Suppressor macrophage (primary cell): ENCODE measurements at regions not wholly inside any gene's neighbourhood (a gene's known extent, or its start where the extent isn't known, plus 50 kb on each side); places are given as distances from the start of the nearest gene placed in this dataset.
"Not testable (repeated sequence)": the region's sequence is repeated elsewhere in the genome, so short reads cannot be mapped to it uniquely, and the experiment has no call there.

Source experiments
- DNase-seq, 4 experiments: peaks; one replicate each; pipeline ENCODE4 v3.0.0-alpha.2; 2020 to 2022

DNA sequence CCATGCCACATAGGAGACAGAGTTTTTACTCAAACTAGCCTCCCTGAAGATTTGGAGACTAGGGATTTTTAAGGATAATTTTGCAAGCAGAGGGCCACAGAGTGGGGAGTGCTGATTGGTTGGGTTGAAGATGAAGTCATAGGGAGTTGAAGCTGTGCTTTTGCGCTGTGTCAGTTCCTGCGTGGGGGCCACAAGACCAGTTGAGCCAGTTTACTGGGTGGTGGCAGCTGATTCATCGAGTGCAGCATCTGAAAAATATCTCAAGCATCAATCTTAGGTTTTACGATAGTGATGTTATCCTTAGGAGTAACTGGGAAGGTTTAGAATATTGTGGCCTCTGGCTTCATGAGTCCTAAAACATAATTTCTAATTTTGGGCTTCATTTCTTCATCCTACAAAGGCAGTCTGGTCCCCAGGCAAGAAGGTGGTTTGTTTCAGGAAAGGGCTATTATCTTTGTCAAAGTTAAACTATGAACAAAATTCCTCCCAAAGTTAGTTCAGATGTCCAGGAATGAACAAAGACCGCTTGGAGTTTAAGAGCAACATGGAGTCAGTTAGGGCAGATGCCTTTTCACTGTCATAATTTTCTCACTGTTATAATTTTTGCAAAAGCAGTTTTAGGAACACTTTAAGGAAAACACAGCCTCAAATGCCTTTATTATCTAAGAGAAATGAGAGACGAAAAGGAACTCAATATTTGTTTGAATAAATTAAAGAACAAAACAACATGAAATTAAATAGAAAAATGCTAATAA lies 960.8 kb upstream of the PRKX start:
- no peak for DNase-seq

DNA sequence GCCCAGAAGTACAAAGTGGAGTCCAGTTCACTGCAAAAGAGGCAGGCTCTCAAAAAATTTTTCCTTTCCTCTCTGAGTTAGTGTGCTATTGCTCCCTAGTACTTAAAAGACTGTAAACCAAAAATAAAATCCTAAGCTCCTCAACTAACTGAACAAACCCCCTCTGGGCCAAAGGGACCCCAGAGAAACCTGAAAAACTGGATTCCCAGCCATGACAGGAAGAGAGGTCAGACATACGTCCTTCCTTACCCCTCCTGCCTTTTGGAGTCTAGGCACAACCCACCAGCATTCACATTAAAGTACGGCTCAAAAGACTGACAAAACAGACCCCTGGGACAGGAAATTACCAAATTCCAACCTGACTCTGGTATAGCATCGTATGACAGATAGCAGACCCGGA lies 957.9 kb upstream of the PRKX start:
- no peak for DNase-seq

GRCh38 chrX:4670606-4671005 lies 957.2 kb upstream of the PRKX start:
- no peak for DNase-seq

GRCh38 chrX:4668802-4669536 lies 955.5 kb upstream of the PRKX start:
- DNase-seq: peak in 1 of 4 experiments; percentile 13

GRCh38 chrX:4663085-4663484 lies 949.6 kb upstream of the PRKX start:
- no peak for DNase-seq

- DNase-seq: no peak
Observed at GRCh38 chrX:4661771-4662170, 948.3 kb upstream of the PRKX start.

GRCh38 chrX:4656419-4656818 lies 943.0 kb upstream of the PRKX start:
- DNase-seq: no peak

- DNase-seq: no peak
Observed at GRCh38 chrX:4655743-4656142, 942.3 kb upstream of the PRKX start.

DNA sequence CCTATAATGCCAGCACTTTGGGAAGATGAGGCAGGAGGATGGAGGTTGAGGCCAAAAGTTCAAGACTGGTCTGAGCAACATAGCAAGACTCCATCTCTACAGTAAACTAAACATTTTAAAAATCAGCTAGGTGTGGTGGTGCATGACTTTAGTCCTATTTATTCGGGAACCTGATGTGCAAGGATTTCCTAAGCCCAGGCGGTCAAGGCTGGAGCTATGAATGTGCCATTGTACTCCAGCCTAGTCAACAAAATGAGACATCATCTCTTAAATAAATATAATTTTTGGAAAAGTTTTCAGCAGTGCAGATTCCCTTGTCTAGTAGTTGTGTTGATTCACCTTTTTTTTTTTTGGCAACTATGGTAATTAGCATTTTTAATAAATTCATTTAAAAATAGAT lies 928.7 kb upstream of the PRKX start:
- DNase-seq: no peak

DNA sequence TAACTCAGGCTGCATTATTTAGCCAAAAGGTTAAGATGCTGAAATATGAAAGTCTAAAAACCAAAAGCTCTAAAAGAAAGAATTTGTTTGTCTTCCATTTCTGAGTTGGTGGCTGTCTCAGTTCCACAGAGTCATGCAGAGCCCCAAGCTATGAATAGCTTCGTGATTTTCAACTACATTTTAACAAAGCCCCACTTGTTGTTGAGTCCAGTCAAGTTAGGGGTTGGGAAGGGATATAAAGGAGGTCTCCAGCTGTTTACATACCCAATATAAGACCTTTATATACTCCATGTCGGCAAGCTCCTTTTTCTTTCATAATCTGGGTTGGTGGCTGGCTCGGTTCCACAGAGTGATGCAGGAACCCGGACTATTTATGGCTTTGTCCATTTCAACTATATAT lies 924.6 kb upstream of the PRKX start:
- DNase-seq: no peak

GRCh38 chrX:4627414-4627813 lies 914.0 kb upstream of the PRKX start:
- no peak for DNase-seq

DNA sequence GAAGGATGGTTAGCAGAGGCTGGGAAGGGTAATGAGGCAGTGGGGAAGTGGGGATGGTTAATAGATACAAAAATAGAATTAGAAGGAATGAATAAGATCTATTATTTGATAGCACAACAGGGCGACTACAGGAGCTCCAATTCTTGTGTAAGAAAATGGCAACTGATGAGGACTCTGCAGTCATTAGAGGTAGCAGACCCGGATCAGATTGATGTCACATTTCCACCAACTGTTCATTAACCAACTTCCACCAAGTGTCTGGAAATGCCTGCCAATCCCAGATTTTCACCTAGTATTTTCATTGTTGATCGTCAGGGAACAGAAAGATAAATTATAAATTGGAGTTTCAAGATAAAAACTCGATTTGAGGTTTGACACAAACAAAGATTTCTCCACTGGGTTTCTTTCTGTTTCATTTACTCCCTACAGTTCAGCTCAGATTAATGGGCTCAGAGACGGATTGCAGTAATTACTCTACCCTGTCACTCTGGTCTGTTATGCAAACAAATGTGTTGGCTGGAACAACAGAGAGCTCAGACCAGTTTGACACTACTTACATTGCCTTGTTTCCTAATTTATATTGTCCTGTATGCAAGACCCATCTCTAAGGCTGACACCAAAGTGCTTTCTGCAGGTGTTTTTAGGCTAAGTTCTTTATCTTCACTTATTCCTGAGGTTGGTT lies 909.2 kb upstream of the PRKX start:
- no peak for DNase-seq

DNA sequence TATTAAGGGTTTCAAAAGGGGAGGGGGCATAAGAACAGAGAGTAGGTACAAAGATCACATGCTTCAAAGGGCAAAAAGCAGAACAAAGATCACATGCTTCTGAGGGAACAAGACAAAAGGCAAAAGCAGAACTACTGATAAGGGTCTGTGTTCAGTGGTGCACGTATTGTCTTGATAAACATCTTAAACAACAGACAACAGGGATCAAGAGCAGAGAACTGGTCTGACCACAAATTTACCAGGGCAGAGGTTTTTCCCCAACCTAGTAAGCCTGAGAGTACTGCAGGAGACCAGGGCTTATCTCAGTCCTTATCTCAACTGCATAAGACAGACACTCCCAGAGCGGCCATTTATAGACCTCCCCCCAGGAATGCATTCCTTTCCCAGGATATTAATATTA lies 900.2 kb upstream of the PRKX start:
- not testable (repeated sequence) for DNase-seq

DNA sequence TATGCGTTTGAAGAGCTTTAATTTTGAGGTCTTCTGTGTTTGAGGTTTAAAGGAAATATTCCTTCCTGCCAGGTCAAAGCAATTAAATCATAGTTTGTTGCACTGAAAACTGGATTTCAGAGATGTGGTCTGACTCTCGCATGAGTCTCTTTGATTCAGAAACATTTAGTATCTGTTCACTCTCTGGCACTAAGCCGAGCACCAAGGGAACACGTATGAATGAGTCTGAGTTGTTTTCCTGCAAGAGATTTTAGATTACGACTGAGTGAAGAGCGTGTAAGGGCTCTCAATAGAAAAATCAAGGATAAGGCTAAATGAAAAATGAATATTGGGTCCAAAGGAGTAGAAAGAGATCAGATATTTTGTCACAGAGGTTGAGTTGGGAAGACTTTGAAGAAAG lies 875.4 kb upstream of the PRKX start:
- DNase-seq: no peak

DNA sequence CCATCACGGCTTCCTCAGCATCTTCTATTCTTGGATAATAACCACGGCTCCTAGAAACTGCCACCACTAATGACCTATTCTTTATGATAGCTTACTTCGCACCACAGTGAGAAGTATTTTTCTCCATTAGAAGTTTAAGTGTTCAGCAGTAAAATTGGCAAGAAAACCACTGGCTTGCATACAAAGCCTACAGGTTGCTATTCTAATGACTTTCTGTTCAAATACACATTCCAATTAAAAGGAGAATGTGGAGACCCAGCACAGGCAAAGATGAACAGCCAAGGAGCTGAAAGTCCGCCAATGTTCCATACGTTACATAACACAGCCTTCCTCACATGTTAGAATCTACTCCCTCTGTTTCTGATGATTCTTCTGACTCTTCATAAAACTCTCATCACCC lies 875.0 kb upstream of the PRKX start:
- no peak for DNase-seq

DNA sequence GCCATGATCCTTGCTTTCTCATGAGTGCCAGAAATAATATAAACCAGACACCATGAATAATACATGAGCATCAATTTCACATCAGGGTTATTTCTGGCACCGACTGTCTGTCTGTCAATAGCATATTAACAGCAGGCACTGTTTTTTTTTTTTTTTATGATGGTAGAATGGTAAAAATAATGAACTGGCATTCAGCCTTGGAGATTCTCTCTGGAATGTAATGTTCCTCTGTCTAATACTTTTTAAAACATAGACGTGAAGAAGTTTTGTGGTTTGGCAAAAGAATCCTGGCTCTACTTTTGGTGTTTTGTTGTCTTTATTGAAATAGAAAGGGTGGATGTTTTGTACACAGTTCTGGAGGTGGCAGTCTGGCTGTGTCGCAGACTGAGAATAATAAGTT lies 874.6 kb upstream of the PRKX start:
- DNase-seq: no peak

DNA sequence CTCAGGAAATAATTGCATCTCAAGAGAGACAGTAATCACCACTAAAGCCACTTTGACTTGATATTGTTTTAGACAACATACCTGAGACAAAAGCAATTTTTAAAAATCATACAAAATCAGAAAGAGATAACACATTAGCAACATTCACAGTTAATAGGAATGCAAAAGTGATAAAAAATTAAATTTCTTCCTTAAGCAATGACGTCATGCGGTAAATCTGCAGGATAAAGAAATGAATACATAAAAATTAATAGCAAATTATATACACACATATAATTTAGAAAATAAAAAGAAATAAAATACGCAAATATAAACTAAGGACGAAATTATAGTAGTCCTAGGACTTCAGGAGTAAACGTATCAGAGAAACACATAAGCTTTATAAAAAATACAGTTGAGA lies 866.5 kb upstream of the PRKX start:
- no peak for DNase-seq

DNA sequence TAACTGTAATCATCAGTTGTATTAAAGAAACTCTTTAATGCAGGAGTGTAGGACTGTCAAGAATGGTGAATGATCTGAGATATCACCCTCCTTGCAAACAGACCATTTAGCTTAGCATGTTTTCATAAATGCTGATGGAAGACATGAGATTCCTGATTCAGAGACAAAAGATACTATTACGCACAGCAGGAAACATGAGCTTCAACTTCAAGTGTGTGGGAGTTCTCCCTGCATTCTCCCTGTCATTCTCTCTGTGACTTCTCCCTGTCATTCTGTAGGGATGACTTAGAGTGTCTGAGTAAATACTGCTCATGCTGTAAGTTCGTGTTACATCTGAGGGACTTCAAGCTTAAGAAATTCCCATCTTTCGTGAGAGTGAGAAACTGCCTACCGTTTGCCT lies 866.0 kb upstream of the PRKX start:
- DNase-seq: no peak

GRCh38 chrX:4572691-4573090 lies 859.2 kb upstream of the PRKX start:
- no peak for DNase-seq

DNA sequence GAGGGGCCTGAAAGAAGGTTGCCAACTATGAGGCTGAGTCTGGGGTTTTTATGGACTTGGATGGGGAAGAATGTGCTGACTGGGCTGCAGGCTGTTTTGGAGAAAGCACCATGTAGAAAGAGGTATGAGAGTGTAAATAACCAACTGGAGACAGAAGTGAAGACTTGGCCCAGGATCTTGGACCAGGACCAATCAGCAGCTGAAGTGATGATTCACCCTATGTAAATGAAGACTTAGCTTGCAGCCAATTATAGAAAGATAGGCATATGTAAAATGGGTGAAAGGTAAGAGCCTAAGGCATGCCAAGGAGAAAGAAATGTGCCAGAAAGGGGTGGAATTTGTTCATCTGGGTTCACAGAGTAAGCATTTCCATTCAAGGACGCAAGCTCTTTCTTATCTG lies 856.7 kb upstream of the PRKX start:
- no peak for DNase-seq

DNA sequence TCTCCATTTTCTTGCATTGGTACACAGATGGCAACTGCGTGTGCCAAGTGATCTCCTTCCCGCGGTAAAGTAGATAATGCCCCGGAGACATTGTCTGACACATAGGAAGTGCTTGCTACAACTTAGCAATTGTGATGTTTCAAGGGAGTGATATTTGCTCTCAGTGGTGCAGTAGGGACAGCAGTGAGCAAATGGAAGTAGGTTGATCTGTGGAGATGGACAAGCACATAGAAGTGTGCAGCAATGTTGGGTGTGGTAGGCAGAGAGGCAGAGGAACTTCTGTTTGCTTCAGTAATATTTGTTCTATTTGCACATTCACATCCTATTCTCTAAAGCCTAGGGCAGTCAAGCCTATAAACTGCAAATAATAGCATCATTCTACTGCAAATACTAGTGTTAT lies 846.7 kb upstream of the PRKX start:
- no peak for DNase-seq

DNA sequence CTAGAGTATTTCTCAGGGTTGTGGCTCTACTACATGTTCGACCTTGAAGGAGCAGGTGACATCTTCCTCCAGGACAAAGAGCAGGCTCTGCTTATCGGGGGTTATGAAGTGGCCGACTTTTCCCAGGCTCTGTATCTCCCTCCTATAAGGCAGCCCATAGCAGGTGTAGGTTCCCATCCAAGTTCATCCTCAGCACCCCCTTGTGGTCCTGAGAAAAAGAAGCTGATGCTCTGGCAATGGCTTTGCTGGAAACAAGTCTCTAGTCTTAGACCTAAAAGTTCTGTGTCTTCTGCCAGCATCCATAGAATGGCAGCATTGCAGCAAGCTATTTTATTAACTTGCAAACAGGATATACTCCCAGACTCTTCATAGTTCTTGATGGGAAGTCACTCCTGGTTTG lies 836.6 kb upstream of the PRKX start:
- peak in 2 of 4 experiments; percentile 1 to 5 for DNase-seq

GRCh38 chrX:4547213-4547836 lies 833.9 kb upstream of the PRKX start:
- peak; percentile 43 to 60 (median 56) for DNase-seq
